Kidney (tissue), 13 donors: ENCODE measurements at regions not wholly inside any gene's neighbourhood (a gene's known extent, or its start where the extent isn't known, plus 50 kb on each side); places are given as distances from the start of the nearest gene placed in this dataset.

Source experiments
- DNase-seq, 5 donors: peaks; one replicate each; pipeline ENCODE4 v3.0.0-alpha.2; 2013 to 2020
- FAIRE-seq: peaks from 2 replicates; lab custom pipeline; 2012; peaks lifted over from hg19 to GRCh38; lab: Jason Lieb, UNC
- H3K27ac ChIP-seq, 2 donors: one replicate each; pipeline ENCODE4 v1.7.0; 2013; ENCODE audit warnings: low read depth in 2 of 2, low read length in 2 of 2, inconsistent platforms in 1 of 2
- H3K27me3 ChIP-seq: one replicate; pipeline ENCODE4 v1.7.1; 2013; ENCODE audit warnings: low read length, inconsistent platforms; ENCODE audit not compliant: control insufficient read depth, insufficient read depth
- H3K36me3 ChIP-seq, 3 donors: one replicate each; pipeline versions ENCODE4 v1.7.0 to v1.7.1; 2013; ENCODE audit warnings: low read length in 3 of 3, control low read depth in 1 of 3, inconsistent platforms in 1 of 3; ENCODE audit not compliant: insufficient read depth in 3 of 3, control insufficient read depth in 2 of 3
- H3K4me1 ChIP-seq, 3 donors: one replicate each; pipeline versions ENCODE4 v1.7.0 to v1.7.1; 2013; ENCODE audit warnings: low read length in 3 of 3, inconsistent platforms in 1 of 3, low read depth in 1 of 3; ENCODE audit not compliant: control insufficient read depth in 2 of 3, insufficient read depth in 2 of 3
- H3K4me3 ChIP-seq, 3 donors: one replicate each; pipeline versions ENCODE4 v1.7.0 to v1.8.1; 2013; ENCODE audit warnings: low read length in 3 of 3, control low read depth in 1 of 3, inconsistent platforms in 1 of 3
- H3K9ac ChIP-seq, 3 donors: one replicate each; pipeline versions ENCODE4 v1.7.0 to v1.7.1; 2013; ENCODE audit warnings: low read length in 3 of 3, control low read depth in 1 of 3, inconsistent platforms in 1 of 3
- H3K9me3 ChIP-seq, 3 donors: one replicate each; pipeline versions ENCODE4 v1.7.0 to v1.7.1; 2013; ENCODE audit warnings: low read length in 3 of 3, control low read depth in 1 of 3, inconsistent platforms in 1 of 3; ENCODE audit not compliant: control insufficient read depth in 2 of 3, insufficient read depth in 1 of 3
- CTCF ChIP-seq: IDR thresholded peaks from 3 replicates; pipeline ENCODE4 v1.5.1; 2012; ENCODE audit warnings: mild to moderate bottlenecking, moderate library complexity, borderline replicate concordance; ENCODE audit not compliant: insufficient read depth; ENCODE audit errors: extremely low read depth
- intact Hi-C: fragments of 100-400 bp; cut with DNase I; formaldehyde crosslinking; loops from one replicate; pipeline ENCODE4 v1.11.1; 2022
- donor health status: control.
- donor health status: control.
- donor health status: control.
- donor health status: control.
- donor health status: control.
- donor health status: DM: yes; HTN: yes; CAD: no.
- donor health status: Normal renal cell carcinoma (clear cell type).

GRCh38 chr14:101193106-101193844 is 289.8 kb upstream of the RTL1 start:
- no peak for FAIRE-seq
- no peaks in the 10 kb centered on the region for H3K36me3 ChIP-seq

GRCh38 chr14:101193845-101194372 is 290.4 kb upstream of the RTL1 start:
- H3K9me3 ChIP-seq, result no peaks in the 10 kb centered on the region
- no peaks in the 10 kb centered on the region for H3K4me1 ChIP-seq
- no peak for TF ChIP-seq CTCF
- peak in 2 of 5 donors; percentile 7 to 22 for DNase-seq
- no peaks in the 10 kb centered on the region for H3K36me3 ChIP-seq
- H3K4me3 ChIP-seq, result no peak overlapping the region
- no peaks in the 10 kb centered on the region for H3K27me3 ChIP-seq
- no peak overlapping the region for H3K27ac ChIP-seq
- intact Hi-C loops, result no loop called here
- no peak overlapping the region for H3K9ac ChIP-seq
- FAIRE-seq, result no peak

More at GRCh38 chr14:101193106-101193844, 289.8 kb upstream of the RTL1 start:
- H3K4me1 ChIP-seq, result no peaks in the 10 kb centered on the region
- H3K27ac ChIP-seq, result no peak overlapping the region
- peak in 3 of 5 donors; percentile 8 to 46 (median 18) for DNase-seq
- H3K9ac ChIP-seq, result no peak overlapping the region
- no peak for TF ChIP-seq CTCF
- no peaks in the 10 kb centered on the region for H3K27me3 ChIP-seq
- no peak overlapping the region for H3K4me3 ChIP-seq
- no peaks in the 10 kb centered on the region for H3K9me3 ChIP-seq
- intact Hi-C loops, result no loop called here

- TF ChIP-seq CTCF, result no peak
- H3K4me1 ChIP-seq, result no peaks in the 10 kb centered on the region
- intact Hi-C loops, result no loop called here
- no peaks in the 10 kb centered on the region for H3K36me3 ChIP-seq
- no peaks in the 10 kb centered on the region for H3K27me3 ChIP-seq
- H3K4me3 ChIP-seq, result no peak overlapping the region
- FAIRE-seq, result no peak
- H3K27ac ChIP-seq, result no peak overlapping the region
- no peaks in the 10 kb centered on the region for H3K9me3 ChIP-seq
- peak in 2 of 5 donors; percentile 37 to 67 for DNase-seq
- no peak overlapping the region for H3K9ac ChIP-seq
Observed at GRCh38 chr14:101194373-101195308, 291.1 kb upstream of the RTL1 start.
